ENCODE measurements at regions not wholly inside any gene's neighbourhood (a gene's known extent, or its start where the extent isn't known, plus 50 kb on each side); places are given as distances from the start of the nearest gene placed in this dataset.

DNA sequence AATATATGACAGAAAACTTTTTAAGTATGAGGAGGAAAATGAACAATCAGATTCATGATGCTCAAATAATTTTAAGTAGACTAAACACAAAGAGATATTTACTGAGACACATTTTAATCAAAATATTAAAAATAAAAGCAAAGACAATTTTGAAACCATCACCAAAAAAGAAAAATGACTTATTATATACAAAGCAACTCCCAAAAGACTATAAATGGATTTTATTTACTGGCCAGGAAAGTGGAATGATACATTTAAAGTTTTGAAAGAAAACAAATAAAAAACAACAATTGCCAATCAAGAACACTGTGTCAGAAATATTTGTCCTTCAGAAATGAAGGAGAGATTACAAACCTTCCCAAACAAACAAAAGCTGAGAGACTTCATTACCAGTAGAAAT is 968.5 kb upstream of the CELF4 start:
- Histone ChIP-seq H3K27me3 (replicated peaks; ENCODE audit: control insufficient read depth, insufficient read depth, low read length) (no peaks in the 10 kb centered on the region), H3K36me3 (ENCODE audit: control insufficient read depth, insufficient read depth, low read length) (no peaks in the 10 kb centered on the region), H3K4me3 (replicated peaks; ENCODE audit: low read depth, low read length) (no peak overlapping the region)
- no peak for DNase-seq (ENCODE audit: extremely low read depth, insufficient read length)
- TF ChIP-seq, protein P1, sequence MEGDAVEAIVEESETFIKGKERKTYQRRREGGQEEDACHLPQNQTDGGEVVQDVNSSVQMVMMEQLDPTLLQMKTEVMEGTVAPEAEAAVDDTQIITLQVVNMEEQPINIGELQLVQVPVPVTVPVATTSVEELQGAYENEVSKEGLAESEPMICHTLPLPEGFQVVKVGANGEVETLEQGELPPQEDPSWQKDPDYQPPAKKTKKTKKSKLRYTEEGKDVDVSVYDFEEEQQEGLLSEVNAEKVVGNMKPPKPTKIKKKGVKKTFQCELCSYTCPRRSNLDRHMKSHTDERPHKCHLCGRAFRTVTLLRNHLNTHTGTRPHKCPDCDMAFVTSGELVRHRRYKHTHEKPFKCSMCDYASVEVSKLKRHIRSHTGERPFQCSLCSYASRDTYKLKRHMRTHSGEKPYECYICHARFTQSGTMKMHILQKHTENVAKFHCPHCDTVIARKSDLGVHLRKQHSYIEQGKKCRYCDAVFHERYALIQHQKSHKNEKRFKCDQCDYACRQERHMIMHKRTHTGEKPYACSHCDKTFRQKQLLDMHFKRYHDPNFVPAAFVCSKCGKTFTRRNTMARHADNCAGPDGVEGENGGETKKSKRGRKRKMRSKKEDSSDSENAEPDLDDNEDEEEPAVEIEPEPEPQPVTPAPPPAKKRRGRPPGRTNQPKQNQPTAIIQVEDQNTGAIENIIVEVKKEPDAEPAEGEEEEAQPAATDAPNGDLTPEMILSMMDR (IDR thresholded peaks at IDR 0.05; ENCODE audit: insufficient read depth, low read length, poor library complexity, severe bottlenecking), result no peak

GRCh38 chr18:38526922-38527321 is 961.3 kb upstream of the CELF4 start:
- Histone ChIP-seq H3K36me3 (ENCODE audit: control insufficient read depth, insufficient read depth, low read length) (no peaks in the 10 kb centered on the region), H3K27me3 (replicated peaks; ENCODE audit: control insufficient read depth, insufficient read depth, low read length) (no peaks in the 10 kb centered on the region), H3K4me3 (replicated peaks; ENCODE audit: low read depth, low read length) (no peak overlapping the region)
- DNase-seq (ENCODE audit: extremely low read depth, insufficient read length), result no peak
- TF ChIP-seq, protein P1 (IDR thresholded peaks at IDR 0.05; ENCODE audit: insufficient read depth, low read length, poor library complexity, severe bottlenecking), result no peak

GRCh38 chr18:38525039-38525438 is 959.4 kb upstream of the CELF4 start:
- Histone ChIP-seq H3K36me3 (ENCODE audit: control insufficient read depth, insufficient read depth, low read length) (no peaks in the 10 kb centered on the region), H3K4me3 (replicated peaks; ENCODE audit: low read depth, low read length) (no peak overlapping the region), H3K27me3 (replicated peaks; ENCODE audit: control insufficient read depth, insufficient read depth, low read length) (no peaks in the 10 kb centered on the region)
- TF ChIP-seq, protein P1 (IDR thresholded peaks at IDR 0.05; ENCODE audit: insufficient read depth, low read length, poor library complexity, severe bottlenecking), result no peak
- no peak for DNase-seq (ENCODE audit: extremely low read depth, insufficient read length)

GRCh38 chr18:38520786-38521185 is 955.2 kb upstream of the CELF4 start:
- no peak for DNase-seq (ENCODE audit: extremely low read depth, insufficient read length)
- TF ChIP-seq, protein P1 (IDR thresholded peaks at IDR 0.05; ENCODE audit: insufficient read depth, low read length, poor library complexity, severe bottlenecking), result no peak
- H3K27me3 ChIP-seq (replicated peaks; ENCODE audit: control insufficient read depth, insufficient read depth, low read length), result no peaks in the 10 kb centered on the region
- H3K36me3 ChIP-seq (ENCODE audit: control insufficient read depth, insufficient read depth, low read length), result no peaks in the 10 kb centered on the region
- H3K4me3 ChIP-seq (replicated peaks; ENCODE audit: low read depth, low read length), result no peak overlapping the region

GRCh38 chr18:38502539-38502938 is 936.9 kb upstream of the CELF4 start:
- Histone ChIP-seq H3K36me3 (ENCODE audit: control insufficient read depth, insufficient read depth, low read length) (no peaks in the 10 kb centered on the region), H3K4me3 (replicated peaks; ENCODE audit: low read depth, low read length) (no peak overlapping the region), H3K27me3 (replicated peaks; ENCODE audit: control insufficient read depth, insufficient read depth, low read length) (no peaks in the 10 kb centered on the region)
- no peak for DNase-seq (ENCODE audit: extremely low read depth, insufficient read length)
- TF ChIP-seq, protein P1 (IDR thresholded peaks at IDR 0.05; ENCODE audit: insufficient read depth, low read length, poor library complexity, severe bottlenecking), result no peak

GRCh38 chr18:38497266-38497665 is 931.7 kb upstream of the CELF4 start:
- no peak overlapping the region for H3K4me3 ChIP-seq (replicated peaks; ENCODE audit: low read depth, low read length)
- TF ChIP-seq, protein P1 (IDR thresholded peaks at IDR 0.05; ENCODE audit: insufficient read depth, low read length, poor library complexity, severe bottlenecking), result no peak
- DNase-seq (ENCODE audit: extremely low read depth, insufficient read length), result no peak

More at GRCh38 chr18:38497266-38497665, 931.7 kb upstream of the CELF4 start:
- Histone ChIP-seq H3K27me3 (replicated peaks; ENCODE audit: control insufficient read depth, insufficient read depth, low read length) (no peaks in the 10 kb centered on the region), H3K36me3 (ENCODE audit: control insufficient read depth, insufficient read depth, low read length) (no peaks in the 10 kb centered on the region)

All from GM06990 (cell line).